AG10803 (cell line): ENCODE measurements at regions not wholly inside any gene's neighbourhood (a gene's known extent, or its start where the extent isn't known, plus 50 kb on each side); places are given as distances from the start of the nearest gene placed in this dataset.

Experiments used
- DNase-seq: peaks from one replicate; pipeline ENCODE4 v3.0.0; 2010; ENCODE audit warnings: low read depth
- H3K4me3 ChIP-seq: 2 replicates; pipeline ENCODE4 v1.5.1; 2011; ENCODE audit warnings: mild to moderate bottlenecking, low read length, control low read depth
- TF ChIP-seq, protein P1 (sequence below): conservative IDR thresholded peaks from 2 replicates; pipeline ENCODE4 v1.5.1; 2011; ENCODE audit warnings: mild to moderate bottlenecking, low read length, control low read depth, inconsistent platforms

DNA sequence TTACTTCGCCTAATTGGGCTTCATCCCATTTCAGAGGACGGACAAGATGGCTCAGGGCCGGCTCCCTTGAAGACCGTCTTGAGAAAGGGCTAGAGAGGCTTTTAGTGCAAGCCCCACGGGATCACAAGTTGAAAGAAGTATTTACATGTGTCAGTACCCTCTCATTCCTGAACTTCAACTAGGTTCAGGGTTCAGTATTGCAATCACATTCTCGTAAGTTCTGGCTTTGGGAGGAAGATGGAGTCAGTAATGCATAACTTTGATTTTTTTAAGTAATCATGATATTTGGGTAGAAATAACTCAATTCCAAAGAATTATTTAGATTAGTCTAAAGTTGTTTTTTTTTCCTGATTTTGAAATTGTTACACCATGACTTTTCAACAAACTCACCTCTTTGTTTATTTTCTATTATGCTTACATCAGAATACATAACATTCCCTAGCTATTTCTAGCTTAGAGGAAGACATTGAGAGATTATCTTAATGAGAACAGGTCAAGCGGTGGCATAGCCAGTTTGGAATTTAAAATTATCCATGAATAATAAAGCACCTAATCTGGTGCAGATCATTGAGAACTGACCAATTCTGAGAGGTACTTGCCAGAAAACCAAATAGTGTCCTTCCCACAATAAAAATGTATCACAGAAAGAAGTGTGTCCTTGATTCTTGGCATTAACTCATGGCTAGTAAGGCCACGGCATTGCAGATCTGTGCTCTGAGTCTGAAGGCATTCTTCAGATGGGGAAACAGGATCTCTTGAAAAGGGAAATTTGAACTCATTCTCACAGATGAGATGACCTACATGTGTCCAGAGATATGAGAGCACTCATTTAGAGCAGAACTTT, 92.1 kb upstream of the BLID start:
- peak; percentile 89 for DNase-seq
- no peak overlapping the region for H3K4me3 ChIP-seq
- TF ChIP-seq, protein P1, sequence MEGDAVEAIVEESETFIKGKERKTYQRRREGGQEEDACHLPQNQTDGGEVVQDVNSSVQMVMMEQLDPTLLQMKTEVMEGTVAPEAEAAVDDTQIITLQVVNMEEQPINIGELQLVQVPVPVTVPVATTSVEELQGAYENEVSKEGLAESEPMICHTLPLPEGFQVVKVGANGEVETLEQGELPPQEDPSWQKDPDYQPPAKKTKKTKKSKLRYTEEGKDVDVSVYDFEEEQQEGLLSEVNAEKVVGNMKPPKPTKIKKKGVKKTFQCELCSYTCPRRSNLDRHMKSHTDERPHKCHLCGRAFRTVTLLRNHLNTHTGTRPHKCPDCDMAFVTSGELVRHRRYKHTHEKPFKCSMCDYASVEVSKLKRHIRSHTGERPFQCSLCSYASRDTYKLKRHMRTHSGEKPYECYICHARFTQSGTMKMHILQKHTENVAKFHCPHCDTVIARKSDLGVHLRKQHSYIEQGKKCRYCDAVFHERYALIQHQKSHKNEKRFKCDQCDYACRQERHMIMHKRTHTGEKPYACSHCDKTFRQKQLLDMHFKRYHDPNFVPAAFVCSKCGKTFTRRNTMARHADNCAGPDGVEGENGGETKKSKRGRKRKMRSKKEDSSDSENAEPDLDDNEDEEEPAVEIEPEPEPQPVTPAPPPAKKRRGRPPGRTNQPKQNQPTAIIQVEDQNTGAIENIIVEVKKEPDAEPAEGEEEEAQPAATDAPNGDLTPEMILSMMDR: no peak

DNA sequence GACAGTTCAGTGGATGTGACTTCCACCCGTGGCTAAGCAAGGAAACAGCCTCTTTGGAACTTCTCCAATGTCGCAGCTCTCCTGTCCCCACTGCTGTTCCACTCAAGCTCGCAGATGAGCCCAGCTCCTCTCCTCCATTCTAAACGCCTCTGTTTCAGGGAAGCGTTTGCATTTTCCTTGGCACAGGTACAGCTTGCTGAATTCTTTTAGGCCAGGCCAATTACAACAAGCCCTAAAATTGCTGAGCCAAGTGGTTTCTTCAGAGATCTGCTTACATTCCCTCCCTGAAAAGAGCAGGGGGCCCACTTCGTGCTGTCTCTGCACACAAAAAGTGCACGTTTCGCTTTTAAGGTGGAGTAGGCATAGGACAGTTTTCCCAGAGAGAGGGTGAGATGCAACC, 91.5 kb upstream of the BLID start:
- H3K4me3 ChIP-seq: peak overlapping the region; percentile 38

DNA sequence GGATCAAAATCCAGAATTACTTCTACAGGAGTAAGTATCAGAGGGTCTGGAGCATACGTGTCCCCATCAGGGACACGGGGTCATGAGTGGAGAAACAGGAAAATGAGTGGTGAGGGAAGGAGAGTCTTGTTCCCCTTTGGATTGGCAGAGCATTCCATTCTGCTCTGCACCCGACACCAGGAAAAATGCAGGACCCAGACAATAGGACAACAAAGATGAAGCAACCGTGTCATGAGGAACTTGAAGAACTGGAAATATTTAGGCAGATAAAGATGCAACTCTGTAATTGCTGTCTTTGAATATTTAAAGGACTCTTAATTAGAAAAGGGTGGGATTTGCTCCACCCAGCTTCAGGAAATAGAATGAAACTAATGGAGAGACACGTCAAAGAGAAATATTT, 89.0 kb upstream of the BLID start:
- peak; percentile 80 for DNase-seq
- H3K4me3 ChIP-seq: no peak overlapping the region
- TF ChIP-seq, protein P1: no peak

More for the DNA sequence above, 91.5 kb upstream of the BLID start:
- peak; percentile 83 for DNase-seq
- TF ChIP-seq, protein P1: no peak

DNA sequence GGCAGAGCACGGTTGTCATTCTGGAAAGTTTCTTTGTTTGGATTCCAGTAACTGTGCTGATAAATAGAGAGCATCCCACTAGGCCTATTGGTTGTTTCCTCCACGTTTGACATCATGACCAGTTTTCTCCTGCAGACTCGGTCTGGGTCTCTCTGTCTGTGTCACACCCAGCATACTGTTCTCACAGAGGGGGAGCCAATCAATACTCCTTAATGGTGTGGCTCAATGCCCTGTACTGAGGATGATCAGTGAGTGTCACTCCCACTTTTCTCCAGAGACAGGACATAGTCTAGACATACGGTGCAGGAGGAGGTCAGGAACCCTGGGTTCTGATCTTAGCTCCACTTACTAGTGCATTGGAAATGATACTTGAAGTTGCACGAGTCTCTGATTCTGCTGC, 88.2 kb upstream of the BLID start:
- peak; percentile 58 for DNase-seq
- H3K4me3 ChIP-seq: no peak overlapping the region
- TF ChIP-seq, protein P1: no peak

DNA sequence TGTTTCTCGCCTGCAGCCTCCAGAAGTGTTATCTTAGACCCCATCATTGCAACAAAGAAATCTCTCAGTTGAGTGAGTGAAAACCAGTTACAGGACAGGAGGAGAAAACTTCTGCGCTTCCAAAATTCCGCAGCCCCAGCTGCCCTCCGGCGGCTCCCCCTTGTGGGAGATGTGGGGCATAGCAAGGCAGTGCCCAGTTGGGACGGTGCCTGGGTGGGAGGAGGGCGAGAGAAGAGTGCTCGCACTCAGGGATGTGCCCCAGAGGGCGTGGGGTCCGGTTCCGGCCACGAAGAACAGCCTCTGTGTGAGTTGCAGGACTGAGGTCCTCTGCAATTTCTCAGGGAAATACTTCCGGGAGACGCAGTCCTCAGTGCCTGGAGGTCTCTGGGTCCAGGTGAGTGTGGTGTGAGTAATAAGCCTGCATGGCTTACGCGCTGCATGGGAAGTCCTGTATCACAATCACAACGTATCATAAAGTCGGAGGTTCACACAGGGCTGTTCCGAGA, 87.0 kb upstream of the BLID start:
- peak overlapping the region; percentile 67 for H3K4me3 ChIP-seq
- TF ChIP-seq, protein P1: peak; percentile 99
- peak; percentile 78 for DNase-seq

DNA sequence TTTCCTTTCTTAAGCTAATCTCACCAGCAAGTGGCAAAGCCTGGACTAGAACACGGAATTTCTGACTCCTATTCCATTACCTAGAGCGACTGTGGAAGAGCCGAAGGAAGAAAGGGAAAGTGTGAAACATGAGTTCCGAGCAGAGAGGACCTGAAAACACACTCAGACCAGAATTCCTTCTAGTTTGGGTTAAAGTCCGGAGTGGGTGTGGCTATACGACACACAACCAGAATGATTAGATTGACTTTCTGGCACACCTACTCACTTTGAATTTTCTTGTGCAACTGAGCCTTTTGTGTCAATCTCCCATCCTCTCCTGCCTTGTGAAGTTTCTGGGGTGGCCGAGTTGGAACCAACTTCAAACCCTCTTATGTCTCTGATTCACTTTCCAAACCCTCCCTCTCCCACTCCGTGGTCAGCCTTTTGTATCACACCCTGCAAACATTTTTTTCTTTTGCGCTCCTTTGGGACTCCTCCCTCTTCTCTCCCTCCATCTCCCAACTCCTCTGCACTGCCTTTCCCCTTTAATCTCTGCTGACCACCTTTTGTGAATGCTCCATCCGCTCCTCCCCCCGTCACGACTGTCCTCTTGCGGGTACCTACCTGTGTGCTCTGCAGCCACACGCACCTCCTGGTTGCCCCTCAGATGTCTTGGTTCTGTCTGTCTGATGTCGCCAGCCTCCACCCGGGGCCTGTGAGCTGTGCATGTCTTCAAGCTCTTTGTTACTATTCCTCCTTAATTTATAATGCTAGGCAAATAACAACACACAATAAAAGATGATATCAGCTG, 86.3 kb upstream of the BLID start:
- peak overlapping the region; percentile 67 for H3K4me3 ChIP-seq
- DNase-seq: peak; percentile 88
- TF ChIP-seq, protein P1: no peak
